Tongue (tissue), 1 donor: ENCODE measurements at regions not wholly inside any gene's neighbourhood (a gene's known extent, or its start where the extent isn't known, plus 50 kb on each side); places are given as distances from the start of the nearest gene placed in this dataset.

Experiments used
- DNase-seq: peaks from one replicate; pipeline ENCODE4 v3.0.0-alpha.2; 2015

GRCh38 chr2:122737429-122738077 is 982.1 kb downstream of the TSN start:
- DNase-seq: no peak

GRCh38 chr2:122739732-122740593 is 984.5 kb downstream of the TSN start:
- no peak for DNase-seq

GRCh38 chr2:122740594-122740948 is 985.1 kb downstream of the TSN start:
- no peak for DNase-seq

- no peak for DNase-seq
These were observed 986.0 kb downstream of the TSN start for GRCh38 chr2:122741403-122741802.

GRCh38 chr2:122743021-122743675 is 987.7 kb downstream of the TSN start:
- DNase-seq: no peak

- DNase-seq: no peak
These were observed 990.2 kb downstream of the TSN start for GRCh38 chr2:122745603-122746002.

GRCh38 chr2:122747670-122748069 is 992.2 kb downstream of the TSN start:
- no peak for DNase-seq

GRCh38 chr2:122748552-122749011 is 993.1 kb downstream of the TSN start:
- peak; percentile 2 for DNase-seq

GRCh38 chr2:122749405-122749804 is 994.0 kb downstream of the TSN start:
- DNase-seq: no peak

- DNase-seq: no peak
These were observed 994.6 kb downstream of the TSN start for GRCh38 chr2:122750095-122750494.

- DNase-seq: no peak
These were observed 995.4 kb downstream of the TSN start for GRCh38 chr2:122750808-122751207.

GRCh38 chr2:122753336-122753735 is 997.9 kb downstream of the TSN start:
- no peak for DNase-seq

- no peak for DNase-seq
These were observed 999.1 kb downstream of the TSN start for GRCh38 chr2:122754561-122754960.

- DNase-seq: no peak
These were observed 999.9 kb downstream of the TSN start for GRCh38 chr2:122755281-122755780.

- no peak for DNase-seq
These were observed 1003.5 kb downstream of the TSN start for GRCh38 chr2:122758967-122759366.

- no peak for DNase-seq
These were observed 1008.6 kb downstream of the TSN start for GRCh38 chr2:122764014-122764413.

- DNase-seq: no peak
These were observed 1024.8 kb downstream of the TSN start for GRCh38 chr2:122780251-122780650.

GRCh38 chr2:122794100-122794499 is 1038.6 kb downstream of the TSN start:
- DNase-seq: no peak

GRCh38 chr2:122795763-122796162 is 1040.3 kb downstream of the TSN start:
- DNase-seq: no peak

GRCh38 chr2:122799391-122799790 is 1043.9 kb downstream of the TSN start:
- DNase-seq: no peak

GRCh38 chr2:122800781-122801180 is 1045.3 kb downstream of the TSN start:
- peak; percentile 16 for DNase-seq

- DNase-seq: no peak
These were observed 1049.0 kb downstream of the TSN start for GRCh38 chr2:122804494-122804893.

GRCh38 chr2:122805346-122805745 is 1049.9 kb downstream of the TSN start:
- DNase-seq: no peak
